ENCODE measurements at regions not wholly inside any gene's neighbourhood (a gene's known extent, or its start where the extent isn't known, plus 50 kb on each side); places are given as distances from the start of the nearest gene placed in this dataset.

GRCh38 chr20:12391099-12391498, 473.4 kb downstream of the BTBD3 start:
- TF ChIP-seq CTCF (IDR thresholded peaks at IDR 0.05), result no peak
- Histone ChIP-seq H3K27me3 (no peaks in the 10 kb centered on the region), H3K4me3 (no peak overlapping the region), H3K36me3 (no peaks in the 10 kb centered on the region), H3K27ac (no peak overlapping the region), H3K9me3 (no peaks in the 10 kb centered on the region), H3K9ac (ENCODE audit: low read depth in 2 of 2, low read length in 2 of 2) (no peak overlapping the region), H3K4me1 (no peaks in the 10 kb centered on the region)
- intact Hi-C loops (cut with DNase I), result no loop called here
- DNase-seq, result no peak

GRCh38 chr20:12394786-12395185, 477.1 kb downstream of the BTBD3 start:
- intact Hi-C loops (cut with DNase I), result no loop called here
- Histone ChIP-seq H3K9ac (ENCODE audit: low read depth in 2 of 2, low read length in 2 of 2) (no peak overlapping the region), H3K36me3 (no peaks in the 10 kb centered on the region), H3K27ac (no peak overlapping the region), H3K27me3 (no peaks in the 10 kb centered on the region), H3K4me1 (no peaks in the 10 kb centered on the region), H3K9me3 (no peaks in the 10 kb centered on the region), H3K4me3 (no peak overlapping the region)
- DNase-seq, result no peak
- no peak for TF ChIP-seq CTCF (IDR thresholded peaks at IDR 0.05)

GRCh38 chr20:12395353-12395752, 477.7 kb downstream of the BTBD3 start:
- no peak for TF ChIP-seq CTCF (IDR thresholded peaks at IDR 0.05)
- no peak for DNase-seq
- H3K27ac ChIP-seq, result no peak overlapping the region
- no peaks in the 10 kb centered on the region for H3K27me3 ChIP-seq
- H3K4me1 ChIP-seq, result no peaks in the 10 kb centered on the region
- no peak overlapping the region for H3K9ac ChIP-seq (ENCODE audit: low read depth in 2 of 2, low read length in 2 of 2)
- H3K4me3 ChIP-seq, result no peak overlapping the region
- no peaks in the 10 kb centered on the region for H3K9me3 ChIP-seq
- no peaks in the 10 kb centered on the region for H3K36me3 ChIP-seq
- intact Hi-C loops (cut with DNase I), result no loop called here

GRCh38 chr20:12395760-12396159, 478.1 kb downstream of the BTBD3 start:
- intact Hi-C loops (cut with DNase I), result no loop called here
- no peaks in the 10 kb centered on the region for H3K4me1 ChIP-seq
- H3K9ac ChIP-seq (ENCODE audit: low read depth in 2 of 2, low read length in 2 of 2), result no peak overlapping the region
- no peak for DNase-seq
- H3K36me3 ChIP-seq, result no peaks in the 10 kb centered on the region
- H3K9me3 ChIP-seq, result no peaks in the 10 kb centered on the region
- H3K27me3 ChIP-seq, result no peaks in the 10 kb centered on the region
- H3K27ac ChIP-seq, result no peak overlapping the region
- TF ChIP-seq CTCF (IDR thresholded peaks at IDR 0.05), result no peak
- H3K4me3 ChIP-seq, result no peak overlapping the region

GRCh38 chr20:12399110-12399836, 481.6 kb downstream of the BTBD3 start:
- Histone ChIP-seq H3K9ac (ENCODE audit: low read depth in 2 of 2, low read length in 2 of 2) (no peak overlapping the region), H3K27me3 (no peaks in the 10 kb centered on the region), H3K36me3 (no peaks in the 10 kb centered on the region), H3K9me3 (no peaks in the 10 kb centered on the region), H3K4me1 (no peaks in the 10 kb centered on the region), H3K4me3 (no peak overlapping the region), H3K27ac (no peak overlapping the region)
- no peak for TF ChIP-seq CTCF (IDR thresholded peaks at IDR 0.05)
- DNase-seq, result no peak
- intact Hi-C loops (cut with DNase I), result no loop called here
